ENCODE measurements at regions not wholly inside any gene's neighbourhood (a gene's known extent, or its start where the extent isn't known, plus 50 kb on each side); places are given as distances from the start of the nearest gene placed in this dataset.
"Not testable (repeated sequence)": the region's sequence is repeated elsewhere in the genome, so short reads cannot be mapped to it uniquely, and the experiment has no call there.

DNA sequence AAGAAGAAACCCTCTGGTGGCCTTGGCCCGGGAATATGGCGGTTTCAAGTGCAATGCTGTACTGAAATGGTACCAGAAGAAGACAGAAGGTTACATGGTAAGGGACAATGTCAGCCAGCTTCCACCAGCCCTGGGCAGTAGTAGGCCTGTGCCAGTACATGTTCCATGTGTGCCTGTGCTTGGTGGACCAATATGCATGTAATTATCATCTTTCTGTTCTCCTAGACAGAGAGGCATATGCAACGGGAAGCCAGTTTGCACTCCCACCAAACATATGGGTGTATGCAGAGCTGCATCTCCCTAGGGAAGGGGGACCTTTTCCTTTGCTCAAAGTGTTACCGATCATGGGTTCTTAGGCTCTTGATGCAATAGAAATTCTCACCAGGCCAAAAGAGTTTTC, 80.9 kb upstream of the ADORA2B start:
- not testable (repeated sequence) for DNase-seq

DNA sequence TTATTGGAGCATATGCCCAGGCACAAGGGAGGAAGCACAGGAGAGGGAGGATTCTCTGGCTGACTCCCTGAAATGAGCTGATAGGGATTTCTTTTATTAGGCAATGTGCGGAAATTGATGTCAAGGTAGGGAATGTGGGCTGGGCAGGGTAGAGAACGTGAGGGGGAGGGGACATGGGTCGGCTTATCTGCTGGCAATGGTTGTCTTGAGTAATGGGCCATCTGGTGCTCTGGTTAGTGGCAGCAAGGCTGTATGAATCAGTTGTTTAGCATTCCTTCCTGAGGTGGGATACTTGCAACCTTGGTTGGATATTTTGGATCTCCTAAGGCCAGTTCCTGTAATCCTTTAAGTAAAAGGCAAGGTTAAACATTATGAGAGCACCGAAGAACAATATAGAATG, 80.5 kb upstream of the ADORA2B start:
- not testable (repeated sequence) for DNase-seq

DNA sequence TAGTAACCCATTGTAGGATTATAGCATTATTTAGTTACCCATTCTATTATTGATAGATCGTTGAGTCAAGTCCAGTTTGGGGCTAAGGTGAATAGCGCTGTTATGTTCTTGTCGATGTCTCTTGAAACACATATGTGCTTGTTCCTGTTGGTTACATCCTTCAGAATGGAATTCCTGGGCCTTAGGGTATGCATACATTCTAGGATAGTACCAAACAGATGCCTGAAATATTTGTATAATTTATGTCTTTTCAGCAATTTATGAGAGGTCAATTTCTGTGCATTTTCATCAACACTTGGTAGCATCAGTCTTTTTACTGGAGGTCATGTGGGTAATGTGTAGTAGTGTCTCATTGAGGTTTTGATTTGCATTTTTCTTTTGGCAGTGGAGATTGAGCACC, 78.9 kb upstream of the ADORA2B start:
- not testable (repeated sequence) for DNase-seq

DNA sequence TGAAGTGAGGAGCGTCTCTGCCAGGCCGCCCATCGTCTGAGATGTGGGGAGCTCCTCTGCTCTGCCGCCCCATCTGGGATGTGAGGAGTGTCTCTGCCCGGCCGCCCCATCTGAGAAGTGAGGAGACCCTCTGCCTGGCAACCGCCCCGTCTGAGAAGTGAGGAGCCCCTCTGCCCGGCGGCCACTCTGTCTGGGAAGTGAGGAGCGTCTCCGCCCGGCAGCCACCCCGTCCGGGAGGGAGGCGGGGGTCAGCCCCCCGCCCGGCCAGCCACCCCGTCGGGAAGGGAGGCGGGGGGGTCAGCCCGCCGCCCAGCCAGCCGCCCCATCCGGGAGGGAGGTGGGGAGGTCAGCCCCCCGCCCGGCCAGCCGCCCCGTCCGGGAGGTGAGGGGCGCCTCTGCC, 77.6 kb upstream of the ADORA2B start:
- not testable (repeated sequence) for DNase-seq

DNA sequence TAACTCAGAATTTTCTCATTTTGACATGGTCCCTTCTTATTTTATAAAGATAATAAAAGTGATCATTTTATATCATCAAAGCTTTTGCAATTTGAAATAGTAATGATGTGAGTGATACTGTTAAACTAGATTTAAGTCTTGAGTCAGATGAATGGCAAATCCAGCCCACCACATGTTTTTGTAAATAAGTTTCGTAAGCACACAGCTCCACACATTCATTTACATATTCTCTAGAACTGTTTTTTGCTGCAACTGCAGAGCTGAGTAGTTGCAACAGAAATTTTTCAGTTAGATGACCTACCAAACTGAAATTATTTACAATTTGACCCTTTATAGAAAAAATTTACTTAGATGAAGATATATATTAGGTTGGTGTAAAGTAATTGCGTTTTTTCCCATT, 75.1 kb upstream of the ADORA2B start:
- not testable (repeated sequence) for DNase-seq

DNA sequence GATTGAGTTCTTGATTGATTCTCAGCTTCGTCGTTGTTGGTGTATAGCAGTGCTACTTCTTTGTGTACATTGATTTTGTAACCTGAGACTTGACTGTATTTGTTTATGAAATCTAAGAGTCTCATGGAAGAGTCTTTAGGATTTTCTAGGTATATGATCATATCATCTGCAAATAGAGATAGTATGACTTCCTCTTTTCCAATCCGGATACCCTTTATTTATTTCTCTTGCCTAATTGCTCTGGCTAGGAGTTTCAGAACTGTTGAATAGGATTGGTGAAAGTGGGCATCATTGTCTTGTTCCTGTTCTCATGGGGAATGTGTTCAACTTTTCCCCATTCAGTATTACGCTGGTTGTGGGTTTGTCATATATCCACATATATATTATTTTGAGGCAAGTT, 72.3 kb upstream of the ADORA2B start:
- not testable (repeated sequence) for DNase-seq

DNA sequence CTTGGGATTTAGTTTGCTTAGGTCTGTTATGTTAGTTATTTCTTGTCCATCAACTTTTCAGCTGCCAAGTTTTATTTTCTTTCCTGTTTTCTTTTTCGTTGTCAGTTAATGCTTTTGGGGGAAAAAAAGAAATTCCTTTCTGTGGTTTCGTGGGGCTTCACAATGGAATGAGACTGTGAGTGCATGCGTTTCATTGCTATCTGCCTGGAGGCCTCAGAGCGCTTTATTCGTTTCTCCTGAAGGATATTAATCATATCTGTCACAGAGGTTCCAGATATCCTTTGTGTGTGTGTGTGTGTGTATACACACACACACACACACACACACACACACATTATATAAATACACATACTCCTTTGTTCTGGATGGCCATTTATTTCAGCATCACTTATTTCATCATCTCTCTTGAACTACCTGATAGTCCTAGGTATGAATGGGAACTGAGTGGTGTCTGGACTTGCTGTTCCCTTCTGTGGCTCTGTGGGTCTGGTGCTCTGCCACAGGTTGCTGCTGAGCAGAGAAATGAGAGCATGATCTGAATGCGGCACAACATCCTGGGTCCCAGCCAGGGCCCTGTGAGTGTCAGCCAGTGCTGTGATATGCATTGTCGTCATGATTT, 66.9 kb upstream of the ADORA2B start:
- DNase-seq, result not testable (repeated sequence)

DNA sequence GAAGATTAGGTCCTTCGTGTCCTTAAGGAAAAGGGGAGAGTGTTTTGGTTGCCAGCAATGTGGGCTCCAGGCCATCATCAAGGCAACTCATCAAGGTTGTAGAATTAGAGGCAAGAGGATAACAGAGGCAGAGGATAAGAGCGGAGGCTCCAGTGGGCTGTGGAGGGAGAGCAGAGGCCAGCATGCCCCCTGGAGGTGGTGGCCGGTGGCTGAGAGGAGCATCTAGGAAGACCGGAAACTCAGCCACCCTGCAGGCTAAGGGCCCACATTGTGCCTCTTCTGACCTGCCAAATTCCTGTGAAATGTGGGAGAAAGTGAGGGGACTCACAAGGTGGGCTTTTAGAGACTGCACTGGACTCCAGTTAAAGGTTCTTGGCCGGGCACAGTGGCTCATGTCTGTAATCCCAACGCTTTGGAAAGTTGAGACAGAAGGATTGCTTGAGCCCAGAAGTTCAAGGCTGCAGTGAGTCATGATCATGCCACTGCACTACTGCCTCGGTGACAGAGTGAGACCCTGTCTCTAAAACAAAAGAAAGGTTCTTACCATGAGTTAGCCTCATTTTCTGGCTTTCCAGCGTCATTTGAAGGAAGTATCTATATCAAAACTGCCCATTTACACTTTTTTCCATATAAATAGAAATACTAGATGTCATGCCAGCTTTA, 62.7 kb upstream of the ADORA2B start:
- DNase-seq, result no peak

DNA sequence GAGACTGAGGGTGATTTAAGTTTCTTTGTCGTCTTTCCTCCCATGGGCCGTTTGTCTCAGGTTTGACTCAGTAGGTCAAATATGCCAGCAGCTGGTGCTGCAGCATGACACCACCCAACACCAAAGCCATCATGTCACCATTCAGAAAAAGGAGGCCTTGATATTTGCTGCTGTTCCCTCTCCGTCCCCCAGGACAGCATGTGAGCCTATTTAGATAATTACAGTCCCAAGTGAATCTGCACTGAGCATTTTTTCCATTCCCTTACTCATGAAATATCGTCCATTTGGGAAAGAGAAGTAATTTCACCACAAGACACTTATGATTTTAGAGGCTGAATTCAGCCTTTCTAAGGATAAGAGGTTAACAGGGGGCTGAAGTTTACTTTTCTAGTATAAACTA, 62.2 kb upstream of the ADORA2B start:
- no peak for DNase-seq

DNA sequence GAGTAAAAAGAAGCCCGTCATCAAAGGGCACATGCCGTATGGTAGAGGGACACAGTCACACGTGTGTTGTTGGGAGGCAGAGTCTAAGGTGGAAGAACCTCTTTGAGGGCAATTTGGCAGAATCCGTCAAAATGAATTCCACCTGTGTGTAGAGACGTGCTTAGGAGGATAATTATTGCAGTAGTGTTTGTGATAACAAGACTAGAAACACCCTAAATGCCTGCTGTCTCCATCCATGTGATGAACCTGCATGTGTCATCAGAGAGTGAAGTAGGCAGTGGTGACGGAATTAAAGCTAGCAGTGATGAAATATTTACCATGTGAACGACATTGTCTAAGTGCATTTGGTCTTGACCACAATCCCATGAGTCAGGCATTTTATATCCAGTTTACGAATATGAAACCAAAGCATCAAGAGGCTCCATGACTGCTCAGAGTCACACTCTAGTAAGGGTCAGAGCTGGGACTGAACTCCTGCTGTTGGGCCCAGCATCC, 61.3 kb upstream of the ADORA2B start:
- DNase-seq, result no peak

DNA sequence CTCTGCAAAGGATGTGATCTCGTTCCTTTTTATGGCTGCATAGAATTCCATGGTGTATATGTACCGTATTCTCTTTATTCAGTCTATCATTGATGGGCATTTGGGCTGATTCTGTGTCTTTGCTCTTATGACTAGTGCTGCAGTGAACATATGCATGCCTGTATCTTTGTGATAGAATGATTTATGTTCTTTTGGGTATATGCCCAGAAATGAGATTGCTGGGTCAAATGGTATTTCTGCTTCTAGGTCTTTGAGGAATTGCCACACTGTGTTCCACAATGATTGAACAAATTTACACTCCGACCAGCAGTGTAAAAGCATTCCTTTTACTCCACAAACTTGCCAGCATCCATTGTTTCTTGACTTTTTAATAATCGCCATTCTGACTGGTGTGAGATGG, 60.2 kb upstream of the ADORA2B start:
- DNase-seq, result no peak

DNA sequence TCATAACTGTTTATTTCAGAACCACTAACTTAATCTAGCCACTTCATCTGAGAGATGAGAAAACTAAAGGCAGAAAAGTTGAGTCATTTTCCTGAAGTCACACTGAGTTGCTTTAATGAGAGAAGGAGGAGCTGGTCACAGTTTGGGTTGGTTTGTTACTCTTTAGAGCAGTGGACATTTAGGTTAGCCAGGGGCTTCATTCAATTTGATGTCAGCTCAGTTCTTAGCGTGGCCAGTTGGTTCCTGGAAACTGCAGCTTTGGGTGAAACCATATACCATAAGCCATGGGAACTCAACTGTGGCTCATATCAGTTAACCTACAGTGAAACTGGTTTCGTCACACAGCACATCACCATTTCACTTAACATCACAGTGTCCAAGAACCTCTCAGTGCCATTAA, 59.2 kb upstream of the ADORA2B start:
- no peak for DNase-seq

DNA sequence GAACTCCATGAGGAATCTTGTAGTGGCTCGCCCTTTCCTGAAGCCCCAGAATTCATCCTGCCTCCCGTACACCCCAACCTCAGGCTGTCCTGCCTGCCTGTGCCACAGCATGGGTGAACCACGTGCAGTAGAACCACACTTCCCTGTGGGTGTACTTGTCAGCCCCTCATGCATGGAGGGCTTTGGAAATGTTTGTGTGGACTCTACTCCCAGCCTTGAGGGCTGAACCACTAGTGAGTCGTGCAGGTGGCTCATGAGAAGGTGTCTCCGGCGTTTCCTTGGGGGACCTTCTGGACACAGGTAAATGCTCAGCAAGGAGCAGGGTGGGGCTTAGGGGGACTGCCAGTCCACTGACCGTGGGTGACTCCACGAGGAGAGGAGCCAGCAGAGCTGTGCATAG, 58.7 kb upstream of the ADORA2B start:
- no peak for DNase-seq

DNA sequence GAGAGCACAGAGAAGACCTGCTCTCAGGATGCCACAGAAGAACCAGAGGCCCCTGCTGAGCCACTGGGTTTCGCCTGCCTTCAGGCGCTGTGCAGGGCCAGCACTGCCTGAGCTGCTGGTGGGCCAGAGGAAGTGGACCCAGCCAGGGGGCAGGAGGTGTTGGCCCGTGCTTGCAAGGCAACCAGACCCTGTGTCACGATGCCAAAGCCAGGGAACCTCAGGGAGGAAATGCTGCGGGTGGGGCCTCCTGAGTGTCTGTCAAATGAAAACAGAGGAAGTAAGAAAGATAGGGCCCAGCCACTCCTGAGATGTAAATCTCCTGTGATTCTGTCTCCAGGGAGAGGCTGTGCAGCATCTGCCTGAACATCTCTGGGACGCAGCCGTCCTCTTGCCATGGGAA, 58.1 kb upstream of the ADORA2B start:
- peak; percentile 24 for DNase-seq

DNA sequence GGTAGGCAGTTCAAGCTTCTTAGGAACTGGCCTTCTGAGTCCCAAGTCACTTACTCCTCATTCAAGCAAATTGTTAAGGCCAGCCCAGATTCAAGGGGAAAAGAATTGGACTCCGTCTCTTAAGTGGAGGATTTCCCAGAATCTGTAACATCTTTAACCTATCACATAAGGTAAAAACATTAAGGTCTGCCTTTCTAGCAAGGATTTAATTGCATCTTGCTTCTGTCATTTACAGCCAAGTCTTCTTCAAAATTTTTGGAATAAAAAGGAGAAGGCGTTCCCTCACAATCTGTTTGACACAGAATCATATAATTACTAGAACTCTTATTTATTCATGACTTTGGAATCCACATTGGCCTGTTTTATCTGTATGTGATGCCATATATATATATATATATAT, 56.5 kb upstream of the ADORA2B start:
- DNase-seq, result no peak

DNA sequence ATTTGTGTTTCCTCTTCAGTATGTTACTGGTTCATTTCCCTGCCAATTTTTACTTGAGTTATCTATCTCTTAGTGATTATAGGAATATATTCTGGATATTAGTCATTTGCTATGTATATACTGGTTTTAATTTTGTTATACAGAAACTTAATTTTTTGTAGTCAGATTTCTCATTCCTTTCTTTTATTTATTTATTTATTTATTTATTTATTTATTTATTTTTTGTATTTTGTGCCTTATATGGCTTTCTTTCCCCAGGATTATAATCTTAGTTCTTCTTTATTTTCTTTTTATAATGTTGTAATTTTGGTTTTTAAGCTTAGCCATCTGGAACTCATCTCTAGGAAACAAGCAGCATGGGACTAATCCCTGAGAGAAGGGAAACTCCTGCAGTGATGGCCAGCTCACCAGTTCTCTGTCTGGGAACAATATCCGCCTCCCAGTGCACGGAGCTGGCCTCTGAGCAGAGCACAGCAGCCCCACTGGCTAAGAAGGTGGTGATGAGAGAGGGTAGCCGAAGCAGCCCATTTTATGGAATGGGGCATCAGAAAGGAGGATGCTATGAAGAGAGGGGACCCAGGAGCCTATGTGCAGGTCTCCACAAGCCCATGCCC, 54.5 kb upstream of the ADORA2B start:
- DNase-seq, result no peak

DNA sequence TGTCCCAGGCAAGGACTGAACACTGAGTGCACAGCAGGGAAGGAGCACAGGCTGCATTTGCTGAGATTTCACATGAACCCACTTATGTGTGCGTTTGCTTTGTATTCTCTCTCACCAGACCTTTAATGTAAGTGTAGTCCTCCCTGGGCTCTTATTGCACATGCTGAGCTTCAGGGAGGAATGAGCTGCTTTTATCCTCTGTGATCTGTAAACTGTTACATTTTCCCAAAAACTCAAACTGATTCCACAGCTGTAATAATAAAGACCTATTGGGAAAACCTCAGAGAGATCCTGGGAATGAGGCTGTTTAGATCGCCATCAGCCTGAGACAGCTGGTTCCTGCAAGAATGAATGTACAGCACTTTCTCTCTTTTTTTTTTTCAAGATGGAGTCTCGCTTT, 53.6 kb upstream of the ADORA2B start:
- no peak for DNase-seq

DNA sequence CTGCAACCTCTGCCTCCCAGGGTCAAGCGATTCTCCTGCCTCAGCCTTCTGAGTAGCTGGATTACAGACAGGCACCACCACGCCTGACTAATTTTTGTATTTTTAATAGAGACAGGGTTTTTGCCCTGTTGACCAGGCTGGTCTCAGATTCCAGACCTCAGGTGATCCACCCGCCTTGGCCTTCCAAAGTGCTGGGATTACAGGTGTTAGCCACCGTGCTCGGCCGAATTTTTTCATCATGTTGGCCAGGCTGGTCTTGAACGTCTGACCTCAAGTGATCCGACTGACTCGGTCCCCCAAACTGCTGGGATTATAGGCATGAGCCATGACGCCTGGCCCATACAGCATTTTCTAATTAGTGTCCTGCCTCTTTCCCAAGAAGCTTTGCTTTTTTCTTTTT, 52.7 kb upstream of the ADORA2B start:
- DNase-seq, result no peak

DNA sequence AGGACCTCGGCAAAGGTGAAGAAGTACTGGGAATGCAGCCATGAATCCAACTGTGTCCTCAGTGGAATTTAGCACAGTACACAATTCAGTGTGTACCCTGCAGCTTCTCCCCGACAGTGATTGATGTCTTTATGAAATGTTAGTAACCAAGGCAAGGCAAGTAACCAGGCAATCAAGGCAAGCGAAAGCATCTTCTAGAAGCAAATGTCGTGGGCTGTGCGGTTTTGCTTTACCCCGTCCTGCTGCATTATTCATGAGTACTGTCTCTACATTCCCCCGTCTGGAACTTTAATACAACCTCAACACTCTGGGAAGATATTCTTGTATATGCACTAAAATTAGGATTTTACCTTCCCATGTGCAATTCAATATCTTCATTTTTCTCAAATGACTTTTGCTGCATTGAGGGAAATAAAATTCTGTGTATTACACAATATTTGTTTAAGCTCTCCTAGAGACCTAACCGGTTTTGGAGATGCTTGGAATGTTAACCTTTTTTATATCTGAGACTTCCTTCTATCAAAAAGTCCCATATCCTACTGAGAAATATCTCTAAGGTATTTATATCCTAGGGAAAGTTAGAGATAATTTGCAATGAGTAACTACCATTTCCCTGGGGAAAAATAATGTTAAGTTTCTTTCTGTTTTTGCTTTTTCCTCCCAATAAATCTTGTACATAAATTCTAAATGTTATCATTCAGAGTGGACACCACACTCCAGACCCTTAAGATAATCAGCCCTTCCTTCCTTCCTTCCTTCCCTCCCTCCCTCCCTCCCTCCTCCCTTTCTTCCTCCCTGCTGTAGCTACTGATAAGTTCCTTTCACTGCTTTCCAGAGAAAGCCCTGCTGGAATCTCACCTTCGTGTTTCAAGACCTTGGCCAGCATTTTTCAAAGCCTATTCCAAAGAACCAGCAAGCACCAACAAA, 51.9 kb upstream of the ADORA2B start:
- no peak for DNase-seq

DNA sequence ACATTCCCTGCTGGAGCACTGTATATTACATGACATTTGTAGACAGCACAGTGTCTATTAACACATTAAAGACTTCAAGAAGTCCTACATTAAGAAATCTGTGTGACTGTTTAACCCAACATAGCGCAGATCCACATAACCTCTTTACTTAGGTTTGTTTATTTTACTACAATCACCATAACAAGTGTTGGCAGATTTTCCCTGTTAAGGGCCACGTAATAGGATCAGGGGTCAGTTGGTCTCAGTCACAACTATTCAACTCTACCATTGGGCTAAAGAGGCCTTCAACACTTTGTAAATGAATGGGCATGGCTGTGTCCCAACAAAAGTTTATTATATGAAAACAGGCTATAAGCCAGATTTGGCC, 51.3 kb upstream of the ADORA2B start:
- no peak for DNase-seq

DNA sequence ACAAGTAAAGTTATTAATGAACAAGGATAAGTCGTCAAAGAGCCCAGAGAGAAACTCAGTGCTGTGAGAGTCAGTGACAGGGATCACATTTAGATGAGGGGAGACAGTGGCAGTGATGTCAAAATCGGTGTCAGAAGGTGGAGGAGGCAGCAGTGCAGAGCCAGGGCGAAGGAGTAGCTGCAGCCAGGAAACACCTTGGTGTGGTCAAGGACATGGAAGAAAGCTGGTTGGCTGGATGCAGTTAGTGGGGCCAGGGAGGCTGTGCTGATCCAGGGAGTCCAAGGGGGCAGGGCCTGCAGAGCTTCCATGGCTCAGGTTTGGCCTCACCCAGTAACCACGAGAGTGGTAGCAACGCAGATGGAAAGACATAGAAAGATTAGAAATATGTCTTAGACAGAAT, 50.7 kb upstream of the ADORA2B start:
- no peak for DNase-seq

DNA sequence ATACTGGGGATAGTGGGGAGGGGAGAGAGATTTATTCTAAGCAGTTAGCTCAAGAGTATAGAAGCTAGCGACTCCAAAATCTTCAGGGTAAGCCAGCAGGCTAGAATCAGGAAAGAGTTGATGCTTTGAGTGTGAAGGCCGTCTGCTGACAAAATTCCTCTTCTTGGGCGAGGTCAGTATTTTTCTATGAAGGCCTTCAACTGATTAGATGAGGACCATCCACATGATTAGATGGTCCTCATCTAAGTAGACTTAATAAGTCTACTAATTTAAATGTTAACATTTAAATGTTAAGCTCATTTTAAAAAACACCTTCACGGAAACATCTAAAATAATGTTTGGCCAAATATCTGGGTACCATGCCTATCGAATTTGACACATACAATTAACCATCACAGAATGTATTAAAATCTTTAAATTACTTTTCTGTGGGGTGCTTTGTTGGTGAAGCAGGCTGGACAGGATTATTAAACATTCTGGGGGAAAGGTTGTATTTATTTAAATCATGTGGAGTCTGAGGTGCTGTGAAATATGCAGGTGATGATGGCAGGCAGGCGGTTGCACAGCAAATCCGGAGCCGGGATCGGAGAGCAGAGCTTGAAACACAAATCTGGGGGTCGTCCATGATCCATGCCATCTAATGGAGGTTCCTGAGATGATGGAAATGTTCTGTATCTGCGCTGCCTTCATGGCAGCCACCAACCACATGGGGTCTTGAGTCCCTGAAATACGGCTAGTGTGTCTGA, 49.8 kb upstream of the ADORA2B start:
- no peak for DNase-seq

All from CD4-positive, alpha-beta T cell treated with Interleukin-6 for 4 hours (primary cell).